ENCODE measurements at regions not wholly inside any gene's neighbourhood (a gene's known extent, or its start where the extent isn't known, plus 50 kb on each side); places are given as distances from the start of the nearest gene placed in this dataset.
"Not testable (repeated sequence)": the region's sequence is repeated elsewhere in the genome, so short reads cannot be mapped to it uniquely, and the experiment has no call there.

- TF ChIP-seq CTCF (IDR thresholded peaks at IDR 0.05); EP300 (IDR thresholded peaks at IDR 0.05); POLR2A (IDR thresholded peaks at IDR 0.05; ENCODE audit: low read depth): not testable (repeated sequence)
Observed at GRCh38 chr5:136565457-136565856, 200.1 kb upstream of the TRPC7 start.
